ENCODE measurements at regions not wholly inside any gene's neighbourhood (a gene's known extent, or its start where the extent isn't known, plus 50 kb on each side); places are given as distances from the start of the nearest gene placed in this dataset.

DNA sequence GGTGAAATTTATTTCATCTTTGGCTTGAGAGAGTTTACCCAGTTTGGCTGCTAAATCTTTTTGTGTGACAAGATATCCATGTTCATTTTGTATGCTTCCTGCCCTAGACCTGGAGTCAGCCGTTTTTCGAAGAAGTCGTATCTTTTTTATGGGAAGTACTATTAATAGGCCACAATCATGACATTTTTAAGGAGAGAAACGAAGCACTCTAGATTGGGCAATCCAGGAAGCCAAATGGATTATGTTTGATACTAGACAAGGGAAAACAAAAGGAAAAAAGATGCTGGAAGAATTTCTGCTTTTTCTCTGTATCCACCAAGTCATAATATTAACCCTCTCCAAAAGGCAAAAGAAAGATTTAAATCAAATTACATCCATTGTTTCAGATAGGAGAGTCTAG is 214.6 kb downstream of the HDGFL1 start:
- TF ChIP-seq, protein P1, sequence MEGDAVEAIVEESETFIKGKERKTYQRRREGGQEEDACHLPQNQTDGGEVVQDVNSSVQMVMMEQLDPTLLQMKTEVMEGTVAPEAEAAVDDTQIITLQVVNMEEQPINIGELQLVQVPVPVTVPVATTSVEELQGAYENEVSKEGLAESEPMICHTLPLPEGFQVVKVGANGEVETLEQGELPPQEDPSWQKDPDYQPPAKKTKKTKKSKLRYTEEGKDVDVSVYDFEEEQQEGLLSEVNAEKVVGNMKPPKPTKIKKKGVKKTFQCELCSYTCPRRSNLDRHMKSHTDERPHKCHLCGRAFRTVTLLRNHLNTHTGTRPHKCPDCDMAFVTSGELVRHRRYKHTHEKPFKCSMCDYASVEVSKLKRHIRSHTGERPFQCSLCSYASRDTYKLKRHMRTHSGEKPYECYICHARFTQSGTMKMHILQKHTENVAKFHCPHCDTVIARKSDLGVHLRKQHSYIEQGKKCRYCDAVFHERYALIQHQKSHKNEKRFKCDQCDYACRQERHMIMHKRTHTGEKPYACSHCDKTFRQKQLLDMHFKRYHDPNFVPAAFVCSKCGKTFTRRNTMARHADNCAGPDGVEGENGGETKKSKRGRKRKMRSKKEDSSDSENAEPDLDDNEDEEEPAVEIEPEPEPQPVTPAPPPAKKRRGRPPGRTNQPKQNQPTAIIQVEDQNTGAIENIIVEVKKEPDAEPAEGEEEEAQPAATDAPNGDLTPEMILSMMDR (IDR thresholded peaks at IDR 0.05; ENCODE audit: unreplicated experiment), result no peak
- ChIA-PET POLR2A (interaction anchor here (0.6 kb wide), 1 partner anchor 37 kb away, joined by 3 read pairs; no protein-coding TSS in a partner anchor), CTCF (no interaction called here)
- no peak for DNase-seq (ENCODE audit: unreplicated experiment)
- no peak overlapping the region for H3K4me3 Mint-ChIP-seq (ENCODE audit: unreplicated experiment)
- no TSS peak for BruUV-seq (replicated peaks)
- H3K9me3 Mint-ChIP-seq (ENCODE audit: unreplicated experiment), result peaks cover under 1% of the 10 kb centered on the region
- no peaks in the 10 kb centered on the region for H3K27me3 Mint-ChIP-seq (ENCODE audit: insufficient read depth, unreplicated experiment)
- H3K36me3 Mint-ChIP-seq (ENCODE audit: insufficient read depth, unreplicated experiment), result no peaks in the 10 kb centered on the region
- no peak overlapping the region for H3K27ac Mint-ChIP-seq (ENCODE audit: low read depth, unreplicated experiment)
- no peaks in the 10 kb centered on the region for H3K4me1 Mint-ChIP-seq (ENCODE audit: insufficient read depth, unreplicated experiment)
- intact Hi-C loops (cut with micrococcal nuclease), result no loop called here

DNA sequence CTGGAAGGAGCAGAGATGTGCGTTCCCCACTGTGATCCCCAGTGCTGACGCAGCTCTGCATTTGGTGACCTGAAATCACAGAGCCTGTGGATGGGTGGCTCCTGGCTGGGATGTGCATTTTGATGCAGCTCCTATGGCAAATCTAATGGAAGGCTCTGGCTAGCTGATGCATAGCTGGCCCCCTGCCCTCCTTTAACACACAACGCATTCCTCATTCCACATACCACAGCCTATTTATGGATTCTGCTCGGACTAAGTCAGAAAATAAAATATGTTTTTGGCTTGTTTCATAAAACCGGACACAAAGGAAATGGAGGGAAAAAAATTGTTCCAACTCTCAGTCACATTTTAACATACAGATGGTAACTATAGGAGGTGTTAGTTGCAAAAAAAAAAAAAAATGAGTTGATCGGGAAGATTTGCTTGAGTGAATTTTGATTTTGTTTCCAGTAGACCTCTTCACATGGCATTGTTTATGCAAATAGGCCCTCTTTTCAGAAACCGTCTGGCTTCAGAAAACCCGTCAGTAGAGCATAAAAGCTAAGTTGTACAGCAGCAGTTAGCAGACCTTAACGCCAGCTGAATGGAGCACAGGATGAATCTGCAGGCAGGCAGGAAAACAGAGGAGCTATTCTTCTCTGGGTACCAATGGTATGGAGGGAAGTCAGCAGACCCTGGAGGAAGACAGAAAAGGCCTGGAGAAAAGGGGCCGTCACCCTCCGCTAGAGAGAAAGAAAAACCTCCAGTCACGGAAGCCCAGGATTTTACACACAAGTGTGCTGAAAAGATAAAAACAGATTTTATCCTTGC is 215.4 kb downstream of the HDGFL1 start:
- H3K4me1 Mint-ChIP-seq (ENCODE audit: insufficient read depth, unreplicated experiment), result no peaks in the 10 kb centered on the region
- BruUV-seq (replicated peaks), result no TSS peak
- TF ChIP-seq, protein P1 (IDR thresholded peaks at IDR 0.05; ENCODE audit: unreplicated experiment), result no peak
- H3K36me3 Mint-ChIP-seq (ENCODE audit: insufficient read depth, unreplicated experiment), result no peaks in the 10 kb centered on the region
- ChIA-PET POLR2A (interaction anchor here (0.6 kb wide), 1 partner anchor 36 kb away, joined by 3 read pairs; no protein-coding TSS in a partner anchor), CTCF (no interaction called here)
- intact Hi-C loops (cut with micrococcal nuclease), result no loop called here
- no peaks in the 10 kb centered on the region for H3K27me3 Mint-ChIP-seq (ENCODE audit: insufficient read depth, unreplicated experiment)
- no peak overlapping the region for H3K4me3 Mint-ChIP-seq (ENCODE audit: unreplicated experiment)
- DNase-seq (ENCODE audit: unreplicated experiment), result no peak
- H3K9me3 Mint-ChIP-seq (ENCODE audit: unreplicated experiment), result no peaks in the 10 kb centered on the region
- no peak overlapping the region for H3K27ac Mint-ChIP-seq (ENCODE audit: low read depth, unreplicated experiment)

DNA sequence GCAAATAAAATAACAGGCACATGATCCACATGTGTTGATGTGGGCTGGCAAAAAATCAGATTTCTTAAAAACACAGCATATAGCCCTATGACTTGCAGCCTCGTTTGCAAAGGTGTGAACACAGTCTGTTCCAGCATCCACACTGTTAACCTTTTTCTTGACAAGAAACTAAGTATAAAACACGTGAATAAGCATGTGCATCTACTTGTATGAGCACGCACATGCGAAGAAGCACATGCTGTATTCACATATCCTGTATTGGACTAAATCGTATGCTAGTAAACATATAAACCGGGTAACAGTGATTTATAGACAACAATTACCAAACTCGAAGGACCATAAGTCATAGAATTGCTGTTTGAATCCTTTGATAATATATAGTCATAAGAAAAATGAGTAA is 218.7 kb downstream of the HDGFL1 start:
- DNase-seq (ENCODE audit: unreplicated experiment), result no peak
- TF ChIP-seq, protein P1 (IDR thresholded peaks at IDR 0.05; ENCODE audit: unreplicated experiment), result no peak
- peaks cover 9% of the 10 kb centered on the region for H3K9me3 Mint-ChIP-seq (ENCODE audit: unreplicated experiment)
- POLR2A ChIA-PET, result no interaction called here
- no peak overlapping the region for H3K4me3 Mint-ChIP-seq (ENCODE audit: unreplicated experiment)
- BruUV-seq (replicated peaks), result no TSS peak
- intact Hi-C loops (cut with micrococcal nuclease), result no loop called here
- no peak overlapping the region for H3K27ac Mint-ChIP-seq (ENCODE audit: low read depth, unreplicated experiment)
- H3K4me1 Mint-ChIP-seq (ENCODE audit: insufficient read depth, unreplicated experiment), result no peaks in the 10 kb centered on the region
- H3K36me3 Mint-ChIP-seq (ENCODE audit: insufficient read depth, unreplicated experiment), result no peaks in the 10 kb centered on the region
- H3K27me3 Mint-ChIP-seq (ENCODE audit: insufficient read depth, unreplicated experiment), result no peaks in the 10 kb centered on the region
- CTCF ChIA-PET, result no interaction called here

DNA sequence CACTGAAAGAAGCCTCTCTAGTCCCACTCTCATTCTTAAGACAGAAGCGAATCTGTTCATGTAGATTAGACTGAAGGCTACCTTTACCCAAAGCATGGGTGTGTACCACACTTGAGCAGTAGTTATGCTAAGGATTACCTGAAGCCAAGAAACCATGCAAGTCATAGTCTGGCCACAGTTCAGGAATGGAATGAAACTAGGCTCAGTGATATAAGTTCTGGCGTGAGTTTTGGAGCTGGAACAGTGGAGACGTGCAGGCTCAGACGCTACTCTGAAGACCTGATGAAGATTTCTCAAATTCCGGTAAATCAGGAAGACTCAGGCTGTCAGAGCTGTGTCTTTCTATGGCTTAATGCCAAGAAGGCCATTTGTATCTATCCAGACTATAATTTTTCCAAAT is 219.9 kb downstream of the HDGFL1 start:
- POLR2A ChIA-PET, result interaction anchor here (0.6 kb wide), 1 partner anchor 821 kb away, joined by 4 read pairs; no protein-coding TSS in a partner anchor
- peaks cover 9% of the 10 kb centered on the region for H3K9me3 Mint-ChIP-seq (ENCODE audit: unreplicated experiment)
- CTCF ChIA-PET, result no interaction called here
- no peak for DNase-seq (ENCODE audit: unreplicated experiment)
- no TSS peak for BruUV-seq (replicated peaks)
- no peaks in the 10 kb centered on the region for H3K27me3 Mint-ChIP-seq (ENCODE audit: insufficient read depth, unreplicated experiment)
- TF ChIP-seq, protein P1 (IDR thresholded peaks at IDR 0.05; ENCODE audit: unreplicated experiment), result no peak
- no peak overlapping the region for H3K27ac Mint-ChIP-seq (ENCODE audit: low read depth, unreplicated experiment)
- H3K36me3 Mint-ChIP-seq (ENCODE audit: insufficient read depth, unreplicated experiment), result no peaks in the 10 kb centered on the region
- intact Hi-C loops (cut with micrococcal nuclease), result no loop called here
- H3K4me3 Mint-ChIP-seq (ENCODE audit: unreplicated experiment), result no peak overlapping the region
- no peaks in the 10 kb centered on the region for H3K4me1 Mint-ChIP-seq (ENCODE audit: insufficient read depth, unreplicated experiment)
